Breast epithelium (tissue), 3 donors: ENCODE measurements at regions not wholly inside any gene's neighbourhood (a gene's known extent, or its start where the extent isn't known, plus 50 kb on each side); places are given as distances from the start of the nearest gene placed in this dataset.

Experiments
- POLR2A ChIP-seq: fragments of 450-650 bp; IDR thresholded peaks from one replicate; pipeline ENCODE4 v1.6.1; 2016; ENCODE audit warnings: antibody characterized with exemption, mild to moderate bottlenecking, moderate library complexity
- POLR2AphosphoS5 ChIP-seq, 3 donors: sonication (generic); formaldehyde crosslinking; IDR thresholded peaks; one replicate each; pipeline ENCODE4 v1.6.1; 2017; ENCODE audit warnings: antibody characterized with exemption in 3 of 3

GRCh38 chr1:55735106-55735505 is 519.9 kb upstream of the USP24 start:
- TF ChIP-seq POLR2A (no peak), POLR2AphosphoS5 (IDR thresholded peaks at IDR 0.05) (no peak)
